Hematopoietic multipotent progenitor cell treated with erythropoietin and hydrocortisone succinate and interleukin-3 and kit ligand, for 8 days (in vitro differentiated cells): ENCODE measurements at regions not wholly inside any gene's neighbourhood (a gene's known extent, or its start where the extent isn't known, plus 50 kb on each side); places are given as distances from the start of the nearest gene placed in this dataset.
"Not testable (repeated sequence)": the region's sequence is repeated elsewhere in the genome, so short reads cannot be mapped to it uniquely, and the experiment has no call there.

Experiments
- DNase-seq: peaks from one replicate; pipeline ENCODE4 v3.0.0-alpha.2; 2015

GRCh38 chr20:29320216-29320949, 1937.1 kb upstream of the DEFB115 start:
- not testable (repeated sequence) for DNase-seq

- DNase-seq, result not testable (repeated sequence)
Measured at GRCh38 chr20:29323631-29324515, 1933.6 kb upstream of the DEFB115 start.

GRCh38 chr20:29324516-29325303, 1932.8 kb upstream of the DEFB115 start:
- DNase-seq, result not testable (repeated sequence)

- no peak for DNase-seq
Measured at GRCh38 chr20:29325304-29325640, 1932.2 kb upstream of the DEFB115 start.

- DNase-seq, result not testable (repeated sequence)
Measured at GRCh38 chr20:29325781-29326180, 1931.7 kb upstream of the DEFB115 start.

- DNase-seq, result no peak
Measured at GRCh38 chr20:29326376-29327070, 1930.9 kb upstream of the DEFB115 start.

- DNase-seq, result peak; percentile 5
Measured at GRCh38 chr20:29327600-29328420, 1929.7 kb upstream of the DEFB115 start.

- DNase-seq, result not testable (repeated sequence)
Measured at GRCh38 chr20:29330429-29331115, 1926.9 kb upstream of the DEFB115 start.

GRCh38 chr20:29349836-29350235, 1907.6 kb upstream of the DEFB115 start:
- DNase-seq, result no peak

- DNase-seq, result not testable (repeated sequence)
Measured at GRCh38 chr20:29375937-29376336, 1881.5 kb upstream of the DEFB115 start.

- DNase-seq, result not testable (repeated sequence)
Measured at GRCh38 chr20:29392853-29393252, 1864.6 kb upstream of the DEFB115 start.

- DNase-seq, result no peak
Measured at GRCh38 chr20:29408034-29408695, 1849.3 kb upstream of the DEFB115 start.

GRCh38 chr20:29408707-29409106, 1848.8 kb upstream of the DEFB115 start:
- DNase-seq, result not testable (repeated sequence)

- DNase-seq, result not testable (repeated sequence)
Measured at GRCh38 chr20:29409160-29409689, 1848.2 kb upstream of the DEFB115 start.

GRCh38 chr20:29409833-29410805, 1847.3 kb upstream of the DEFB115 start:
- no peak for DNase-seq

- no peak for DNase-seq
Measured at GRCh38 chr20:29410806-29411457, 1846.5 kb upstream of the DEFB115 start.

- not testable (repeated sequence) for DNase-seq
Measured at GRCh38 chr20:29411458-29411820, 1846.0 kb upstream of the DEFB115 start.

GRCh38 chr20:29419378-29419777, 1838.1 kb upstream of the DEFB115 start:
- no peak for DNase-seq
